WTC11 (cell line): ENCODE measurements at regions not wholly inside any gene's neighbourhood (a gene's known extent, or its start where the extent isn't known, plus 50 kb on each side); places are given as distances from the start of the nearest gene placed in this dataset.

Source experiments
- ATAC-seq: fragments of 200-7000 bp; cut with Tn5 transposase; 2 replicates; pipeline ENCODE4 v1.10.0; 2021; ENCODE audit warnings: mild to moderate bottlenecking, moderate library complexity
- CTCF ChIA-PET: fragments of 300-600 bp; sonication (Branson Sonifier 250); formaldehyde crosslinking; loops from one replicate; lab custom pipeline; 2021; ENCODE audit warnings: antibody characterized with exemption; lab: Charles Lee
- POLR2A ChIA-PET: fragments of 350-600 bp; sonication (Branson Sonifier 250); formaldehyde crosslinking; loops from one replicate; lab custom pipeline; 2021; ENCODE audit warnings: antibody characterized with exemption; lab: Charles Lee
- DNase-seq: peaks from one replicate; pipeline ENCODE4 v3.0.0; 2021; ENCODE audit warnings: low spot score
- H3K27ac Mint-ChIP-seq: 2 replicates; pipeline ENCODE4 v1.8.0; 2021; ENCODE audit warnings: mixed read lengths
- H3K27me3 Mint-ChIP-seq: 2 replicates; pipeline ENCODE4 v1.8.0; 2021; ENCODE audit warnings: low read depth, mild to moderate bottlenecking, moderate library complexity, mixed read lengths
- H3K36me3 Mint-ChIP-seq: 2 replicates; pipeline ENCODE4 v1.8.0; 2021; ENCODE audit warnings: mixed read lengths
- H3K4me1 Mint-ChIP-seq: 2 replicates; pipeline ENCODE4 v1.8.0; 2022; ENCODE audit warnings: mixed read lengths
- H3K4me3 Mint-ChIP-seq: 2 replicates; pipeline ENCODE4 v1.8.0; 2021; ENCODE audit warnings: mild to moderate bottlenecking, moderate library complexity, mixed read lengths
- H3K9me3 Mint-ChIP-seq: 2 replicates; pipeline ENCODE4 v1.8.0; 2021; ENCODE audit warnings: mixed read lengths
- ARID4B ChIP-seq: sonication (generic); formaldehyde crosslinking; IDR thresholded peaks from 2 replicates; pipeline ENCODE4 v1.8.0; 2023; ENCODE audit warnings: missing genetic modification reagents, mild to moderate bottlenecking, borderline replicate concordance
- CTCF ChIP-seq: fragments of 200-600 bp; IDR thresholded peaks from 2 replicates; pipeline ENCODE4 v1.8.0; 2022; ENCODE audit warnings: antibody characterized with exemption
- ETV6 ChIP-seq: sonication (generic); formaldehyde crosslinking; IDR thresholded peaks from 2 replicates; pipeline ENCODE4 v1.8.1; 2022; ENCODE audit warnings: mild to moderate bottlenecking, missing genetic modification reagents
- FOXP4 ChIP-seq: sonication (generic); formaldehyde crosslinking; IDR thresholded peaks from 2 replicates; pipeline ENCODE4 v1.8.0; 2022; ENCODE audit warnings: mild to moderate bottlenecking, missing genetic modification reagents
- GABPB1 ChIP-seq: sonication (generic); formaldehyde crosslinking; IDR thresholded peaks from 2 replicates; pipeline ENCODE4 v1.8.1; 2023; ENCODE audit warnings: mild to moderate bottlenecking, missing genetic modification reagents
- HMGXB4 ChIP-seq: sonication (generic); formaldehyde crosslinking; IDR thresholded peaks from 2 replicates; pipeline ENCODE4 v1.8.1; 2023; ENCODE audit warnings: mild to moderate bottlenecking, moderate library complexity, missing genetic modification reagents
- JUN ChIP-seq: sonication (generic); formaldehyde crosslinking; IDR thresholded peaks from 2 replicates; pipeline ENCODE4 v1.8.0; 2023; ENCODE audit warnings: mild to moderate bottlenecking, missing genetic modification reagents
- NFATC4 ChIP-seq: fragments of 250-450 bp; sonication (Bioruptor Pico); IDR thresholded peaks from 2 replicates; pipeline ENCODE4 v1.9.0; 2021; ENCODE audit warnings: mild to moderate bottlenecking
- PRDM15 ChIP-seq: sonication (generic); formaldehyde crosslinking; IDR thresholded peaks from 2 replicates; pipeline ENCODE4 v1.8.0; 2022; ENCODE audit warnings: missing genetic modification reagents
- PRRX2 ChIP-seq: fragments of 250-450 bp; sonication (Bioruptor Pico); IDR thresholded peaks from 2 replicates; pipeline ENCODE4 v1.8.0; 2021; ENCODE audit warnings: mild to moderate bottlenecking
- RELA ChIP-seq: sonication (generic); formaldehyde crosslinking; IDR thresholded peaks from 2 replicates; pipeline ENCODE4 v1.8.1; 2022; ENCODE audit warnings: missing genetic modification reagents, mild to moderate bottlenecking, borderline replicate concordance
- RORB ChIP-seq: fragments of 250-450 bp; sonication (Bioruptor Pico); IDR thresholded peaks from 2 replicates; pipeline ENCODE4 v1.9.0; 2021; ENCODE audit warnings: mild to moderate bottlenecking
- TP53 ChIP-seq: sonication (generic); formaldehyde crosslinking; IDR thresholded peaks from 2 replicates; pipeline ENCODE4 v1.8.1; 2023; ENCODE audit warnings: mild to moderate bottlenecking, missing genetic modification reagents
- ZNF121 ChIP-seq: sonication (generic); formaldehyde crosslinking; IDR thresholded peaks from 2 replicates; pipeline ENCODE4 v1.8.0; 2023; ENCODE audit warnings: missing genetic modification reagents
- ZNF138 ChIP-seq: sonication (generic); formaldehyde crosslinking; conservative IDR thresholded peaks from 2 replicates; pipeline ENCODE4 v1.8.1; 2022; ENCODE audit warnings: mild to moderate bottlenecking, moderate library complexity, missing genetic modification reagents
- ZNF219 ChIP-seq: sonication (generic); formaldehyde crosslinking; IDR thresholded peaks from 2 replicates; pipeline ENCODE4 v1.8.0; 2023; ENCODE audit warnings: missing genetic modification reagents, mild to moderate bottlenecking, borderline replicate concordance
- ZNF317 ChIP-seq: sonication (generic); formaldehyde crosslinking; IDR thresholded peaks from 2 replicates; pipeline ENCODE4 v1.8.1; 2023; ENCODE audit warnings: low read depth, mild to moderate bottlenecking, moderate library complexity, missing genetic modification reagents, borderline replicate concordance
- ZNF416 ChIP-seq: fragments of 250-450 bp; sonication (Bioruptor Pico); IDR thresholded peaks from 2 replicates; pipeline ENCODE4 v1.9.0; 2021; ENCODE audit warnings: mild to moderate bottlenecking, inconsistent platforms
- ZNF512 ChIP-seq: sonication (generic); formaldehyde crosslinking; IDR thresholded peaks from 2 replicates; pipeline ENCODE4 v1.8.1; 2022; ENCODE audit warnings: missing genetic modification reagents, borderline replicate concordance

- Mint-ChIP-seq H3K4me1 (peaks cover 11% of the 10 kb centered on the region), H3K27me3 (0 out of 2 replicates have a peak, but pooled peaks cover 3% of the 10 kb centered on the region), H3K36me3 (no peaks in the 10 kb centered on the region), H3K27ac (peak overlapping the region; percentile 97), H3K4me3 (peak overlapping the region; percentile 88), H3K9me3 (no peaks in the 10 kb centered on the region)
- ChIA-PET CTCF (no interaction called here), POLR2A (no interaction called here)
- ATAC-seq: peak; percentile 80
- peak; percentile 87 for DNase-seq
- TF ChIP-seq JUN (CRISPR knock-in tag) (no peak), TP53 (CRISPR knock-in tag) (no peak), PRRX2 (peak; percentile 61; the same call in 1 of the 2 replicates), HMGXB4 (peak; percentile 87), ZNF219 (CRISPR knock-in tag) (no peak), PRDM15 (CRISPR knock-in tag) (no peak), ZNF138 (CRISPR knock-in tag) (no peak), ZNF416 (CRISPR knock-in tag) (no peak), ZNF121 (CRISPR knock-in tag) (no peak), ETV6 (peak; percentile 36; the same call in 1 of the 2 replicates), ZNF317 (CRISPR knock-in tag) (no peak), GABPB1 (CRISPR knock-in tag) (peak; percentile 51; the same call in 1 of the 2 replicates), RELA (CRISPR knock-in tag) (no peak), RORB (CRISPR knock-in tag) (peak; percentile 83; the same call in 1 of the 2 replicates), CTCF (no peak), NFATC4 (no peak), FOXP4 (CRISPR knock-in tag) (no peak), ZNF512 (CRISPR knock-in tag) (no peak), ARID4B (CRISPR knock-in tag) (0 out of 2 replicates have a peak, but pooled peaks have one; percentile 29)
These were observed 52.2 kb upstream of the BTN3A2 start for GRCh38 chr6:26312501-26313397.
